ENCODE measurements at regions not wholly inside any gene's neighbourhood (a gene's known extent, or its start where the extent isn't known, plus 50 kb on each side); places are given as distances from the start of the nearest gene placed in this dataset.

GRCh38 chr9:36764364-36765076 lies 191.8 kb downstream of the MELK start:
- Histone ChIP-seq H4K20me1 (ENCODE audit: insufficient read depth, low read length) (no peaks in the 10 kb centered on the region), H3K4me1 (ENCODE audit: insufficient read depth, low read length, severe bottlenecking) (peaks cover 10% of the 10 kb centered on the region), H3K27me3 (ENCODE audit: insufficient read depth, low read length) (0 out of 2 replicates have a peak, but pooled peaks cover 5% of the 10 kb centered on the region), H3K79me2 (ENCODE audit: insufficient read depth, low read length) (no peaks in the 10 kb centered on the region), H3K36me3 (ENCODE audit: insufficient read depth, low read length) (no peaks in the 10 kb centered on the region), H3K27ac (ENCODE audit: low read depth, low read length, poor library complexity, severe bottlenecking) (peak overlapping the region; percentile 78), H3K4me3 (ENCODE audit: low read depth, low read length, poor library complexity, severe bottlenecking) (no peak overlapping the region), H3K4me2 (ENCODE audit: low read length) (no peak overlapping the region), H3F3A (ENCODE audit: insufficient read depth, low read length) (no peaks in the 10 kb centered on the region), H3K9me2 (ENCODE audit: low read depth, low read length) (no peaks in the 10 kb centered on the region), H3K9ac (ENCODE audit: low read length) (no peak overlapping the region), H3K9me3 (ENCODE audit: low read length) (no peaks in the 10 kb centered on the region), H2AFZ (ENCODE audit: low read length) (no peak overlapping the region)
- TF ChIP-seq CTCF (IDR thresholded peaks at IDR 0.05; ENCODE audit: low read length) (no peak), EZH2 (IDR thresholded peaks at IDR 0.05; ENCODE audit: borderline replicate concordance, low read length) (no peak)

GRCh38 chr9:36765077-36765390 lies 192.3 kb downstream of the MELK start:
- H3K4me2 ChIP-seq (ENCODE audit: low read length): peak overlapping the region; percentile 70
- no peaks in the 10 kb centered on the region for H3F3A ChIP-seq (ENCODE audit: insufficient read depth, low read length)
- H3K9me2 ChIP-seq (ENCODE audit: low read depth, low read length): no peaks in the 10 kb centered on the region
- H3K79me2 ChIP-seq (ENCODE audit: insufficient read depth, low read length): no peaks in the 10 kb centered on the region
- H2AFZ ChIP-seq (ENCODE audit: low read length): no peak overlapping the region
- TF ChIP-seq CTCF (IDR thresholded peaks at IDR 0.05; ENCODE audit: low read length) (no peak), EZH2 (IDR thresholded peaks at IDR 0.05; ENCODE audit: borderline replicate concordance, low read length) (no peak)
- peak overlapping the region; percentile 56 for H3K4me3 ChIP-seq (ENCODE audit: low read depth, low read length, poor library complexity, severe bottlenecking)
- H3K27me3 ChIP-seq (ENCODE audit: insufficient read depth, low read length): 0 out of 2 replicates have a peak, but pooled peaks cover 5% of the 10 kb centered on the region
- H3K4me1 ChIP-seq (ENCODE audit: insufficient read depth, low read length, severe bottlenecking): peaks cover 10% of the 10 kb centered on the region
- H3K36me3 ChIP-seq (ENCODE audit: insufficient read depth, low read length): no peaks in the 10 kb centered on the region
- no peaks in the 10 kb centered on the region for H4K20me1 ChIP-seq (ENCODE audit: insufficient read depth, low read length)
- no peaks in the 10 kb centered on the region for H3K9me3 ChIP-seq (ENCODE audit: low read length)
- H3K9ac ChIP-seq (ENCODE audit: low read length): no peak overlapping the region; the same call in 1 of the 2 replicates
- H3K27ac ChIP-seq (ENCODE audit: low read depth, low read length, poor library complexity, severe bottlenecking): peak overlapping the region; percentile 78

DNA sequence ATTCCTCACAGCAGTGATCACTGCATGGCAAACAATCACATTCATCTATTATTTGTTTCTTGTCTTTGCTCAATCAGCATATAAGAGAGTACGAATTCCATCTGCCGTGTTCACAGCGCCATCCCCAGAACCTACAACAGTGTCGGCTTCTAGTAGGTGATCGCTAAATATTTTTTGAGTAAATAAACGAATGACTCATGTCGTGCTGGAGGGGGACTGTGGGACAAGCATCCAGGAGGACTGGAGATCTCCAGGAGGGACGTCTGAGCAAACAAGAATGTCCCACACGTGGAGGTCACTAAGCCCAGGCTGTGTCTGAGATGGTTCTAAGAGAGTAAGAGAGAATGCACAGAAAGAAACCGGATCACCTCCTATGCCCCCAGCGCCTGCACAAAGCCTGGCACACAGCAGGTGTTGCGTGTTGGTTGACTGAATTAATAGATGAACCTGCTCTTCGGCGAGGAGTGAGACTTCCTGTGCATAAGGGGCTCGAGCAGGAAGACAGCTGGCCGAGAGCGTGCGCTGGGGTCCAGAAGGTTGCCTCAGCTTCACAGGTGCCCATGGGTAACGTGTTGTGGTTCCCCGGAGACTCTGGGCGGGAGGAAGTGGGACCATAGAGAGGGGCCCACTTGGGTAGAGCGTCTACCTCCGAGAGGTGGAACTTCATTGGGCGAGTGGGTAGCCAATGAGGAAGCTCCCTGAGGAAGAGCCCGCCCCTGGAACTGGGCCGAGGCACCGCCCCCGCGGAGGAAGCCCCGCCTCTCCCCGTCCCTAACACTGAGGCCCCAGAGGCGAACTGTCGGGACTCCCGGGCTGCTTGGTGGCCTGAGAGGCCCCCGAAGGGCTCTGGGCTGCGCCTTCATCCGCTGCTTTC lies 193.0 kb downstream of the MELK start:
- H3K4me3 ChIP-seq (ENCODE audit: low read depth, low read length, poor library complexity, severe bottlenecking): peak overlapping the region; percentile 56
- H3K79me2 ChIP-seq (ENCODE audit: insufficient read depth, low read length): no peaks in the 10 kb centered on the region
- H4K20me1 ChIP-seq (ENCODE audit: insufficient read depth, low read length): no peaks in the 10 kb centered on the region
- TF ChIP-seq CTCF (IDR thresholded peaks at IDR 0.05; ENCODE audit: low read length) (0 out of 2 replicates have a peak, but pooled peaks have one; percentile 5), EZH2 (IDR thresholded peaks at IDR 0.05; ENCODE audit: borderline replicate concordance, low read length) (no peak)
- peak overlapping the region; percentile 70 for H3K4me2 ChIP-seq (ENCODE audit: low read length)
- peak overlapping the region; percentile 45 for H3K9ac ChIP-seq (ENCODE audit: low read length)
- peak overlapping the region; percentile 78 for H3K27ac ChIP-seq (ENCODE audit: low read depth, low read length, poor library complexity, severe bottlenecking)
- peaks cover 10% of the 10 kb centered on the region for H3K4me1 ChIP-seq (ENCODE audit: insufficient read depth, low read length, severe bottlenecking)
- H3K36me3 ChIP-seq (ENCODE audit: insufficient read depth, low read length): no peaks in the 10 kb centered on the region
- no peaks in the 10 kb centered on the region for H3K9me2 ChIP-seq (ENCODE audit: low read depth, low read length)
- H3F3A ChIP-seq (ENCODE audit: insufficient read depth, low read length): no peaks in the 10 kb centered on the region
- H3K9me3 ChIP-seq (ENCODE audit: low read length): no peaks in the 10 kb centered on the region
- H2AFZ ChIP-seq (ENCODE audit: low read length): peak overlapping the region; percentile 57
- H3K27me3 ChIP-seq (ENCODE audit: insufficient read depth, low read length): peaks cover 5% of the 10 kb centered on the region; the same call in 1 of the 2 replicates

Data from OCI-LY1 (cell line).